ENCODE measurements at regions not wholly inside any gene's neighbourhood (a gene's known extent, or its start where the extent isn't known, plus 50 kb on each side); places are given as distances from the start of the nearest gene placed in this dataset.

GRCh38 chr5:56447656-56448055 lies 214.5 kb upstream of the ANKRD55 start:
- TF ChIP-seq ZNF146 (CRISPR knock-in tag; IDR thresholded peaks at IDR 0.05; ENCODE audit: unreplicated experiment) = no peak
- TF ChIP-seq SPI1 (IDR thresholded peaks at IDR 0.05; ENCODE audit: borderline replicate concordance, low read depth, low read length) = no peak

Measured in K562 (cell line).